DMS79 treated with DMSO at 0.1 percent for 48 hours (cell line): ENCODE measurements at regions not wholly inside any gene's neighbourhood (a gene's known extent, or its start where the extent isn't known, plus 50 kb on each side); places are given as distances from the start of the nearest gene placed in this dataset.

Source experiments
- DNase-seq: peaks from one replicate; lab custom pipeline; 2025; lab: John Stamatoyannopoulos, UW

DNA sequence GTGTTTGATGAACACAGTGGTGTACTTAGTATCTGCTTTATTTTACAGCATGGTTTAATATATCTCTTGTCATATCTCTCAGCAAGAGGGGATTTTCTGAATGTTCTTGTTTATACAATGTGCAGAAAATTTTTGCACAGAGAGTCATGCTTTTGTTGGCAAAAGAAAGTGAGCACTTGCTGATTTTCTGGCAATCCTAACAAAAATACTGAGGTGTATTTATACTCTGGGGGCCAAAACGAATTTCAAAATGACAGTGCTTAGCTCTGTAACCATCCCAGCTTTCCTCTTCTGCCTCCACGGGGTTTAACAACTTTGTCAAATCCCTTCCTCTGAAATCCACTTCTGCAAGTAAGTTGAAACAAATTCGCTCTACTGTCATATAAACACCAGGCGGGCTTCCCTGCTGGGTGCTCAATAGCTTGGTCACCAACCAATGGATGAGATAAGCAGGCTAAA is 169.2 kb downstream of the NOC3L start:
- DNase-seq, result no peak

DNA sequence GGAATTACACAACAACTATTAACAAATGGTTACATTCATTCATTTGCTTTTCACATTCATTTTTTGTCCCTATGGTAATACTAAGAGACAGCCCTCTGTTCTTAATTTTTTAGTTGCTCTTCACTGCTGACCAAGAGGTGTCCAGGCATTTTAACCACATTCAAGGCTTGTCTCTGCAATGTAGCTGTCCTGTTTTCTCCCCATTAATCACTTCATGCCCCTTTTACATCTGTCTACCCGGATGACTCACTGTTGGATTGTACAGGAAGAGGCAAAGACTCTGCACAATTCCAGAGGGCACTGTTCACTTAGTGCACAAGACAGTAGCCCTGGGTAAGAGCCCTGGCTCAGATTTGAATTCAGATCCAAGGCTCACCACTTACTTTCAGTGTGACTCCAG is 168.5 kb downstream of the NOC3L start:
- no peak for DNase-seq

DNA sequence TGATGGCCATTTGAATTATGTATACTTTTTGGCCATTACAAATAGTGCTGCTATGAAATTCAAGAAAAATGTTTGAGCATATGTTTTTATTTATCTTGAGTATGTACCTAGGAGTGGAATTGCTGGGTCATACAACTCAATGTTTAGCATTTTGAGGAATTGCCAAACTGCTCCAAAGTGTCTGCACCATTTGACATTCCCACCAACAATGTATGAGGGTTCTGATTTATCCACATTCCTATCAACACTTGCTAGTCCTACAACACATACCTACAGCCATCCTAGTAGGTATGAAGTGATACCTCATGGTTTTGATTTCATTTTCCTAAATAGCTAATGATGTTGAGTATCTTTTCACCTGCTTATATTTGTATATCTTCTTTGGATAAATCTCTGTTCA is 165.5 kb downstream of the NOC3L start:
- DNase-seq, result no peak

DNA sequence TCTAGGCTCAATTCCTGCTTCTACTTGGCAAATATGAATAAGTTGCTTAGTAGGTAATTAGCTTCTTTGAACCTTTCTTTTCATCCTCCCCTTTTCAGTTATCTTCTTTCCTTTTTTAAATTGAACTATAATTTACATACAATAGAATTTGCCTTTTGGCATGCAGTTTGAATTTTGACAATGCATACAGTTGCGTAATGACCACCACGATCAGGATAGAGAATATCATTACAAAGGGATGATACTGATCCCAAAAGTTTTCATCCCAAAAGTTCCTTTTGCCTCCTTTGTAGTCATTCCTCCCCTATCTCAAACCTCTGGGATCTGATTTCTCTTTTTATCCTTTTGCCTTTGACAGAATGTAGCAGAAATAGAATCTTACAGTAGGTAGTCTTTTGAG is 164.4 kb downstream of the NOC3L start:
- DNase-seq, result no peak

DNA sequence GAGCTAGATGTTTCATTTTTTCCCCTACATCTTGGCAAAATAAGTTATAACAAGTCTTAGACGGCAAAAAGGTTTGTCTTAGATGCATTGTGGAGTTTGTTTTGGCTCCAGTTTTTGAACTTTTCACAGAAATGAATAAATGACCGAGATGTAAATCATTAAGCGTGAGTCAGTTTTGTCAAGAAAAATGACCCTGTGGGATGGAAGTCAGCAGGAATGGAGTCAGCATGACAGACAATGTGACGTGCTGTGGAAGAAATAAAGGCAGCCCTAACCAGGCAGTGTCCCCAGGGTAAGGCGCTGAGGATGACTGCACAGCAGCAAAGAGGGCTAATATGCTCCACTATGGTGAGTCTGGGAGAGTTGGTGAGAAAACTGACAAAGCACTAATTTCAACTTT is 163.2 kb downstream of the NOC3L start:
- DNase-seq, result no peak

DNA sequence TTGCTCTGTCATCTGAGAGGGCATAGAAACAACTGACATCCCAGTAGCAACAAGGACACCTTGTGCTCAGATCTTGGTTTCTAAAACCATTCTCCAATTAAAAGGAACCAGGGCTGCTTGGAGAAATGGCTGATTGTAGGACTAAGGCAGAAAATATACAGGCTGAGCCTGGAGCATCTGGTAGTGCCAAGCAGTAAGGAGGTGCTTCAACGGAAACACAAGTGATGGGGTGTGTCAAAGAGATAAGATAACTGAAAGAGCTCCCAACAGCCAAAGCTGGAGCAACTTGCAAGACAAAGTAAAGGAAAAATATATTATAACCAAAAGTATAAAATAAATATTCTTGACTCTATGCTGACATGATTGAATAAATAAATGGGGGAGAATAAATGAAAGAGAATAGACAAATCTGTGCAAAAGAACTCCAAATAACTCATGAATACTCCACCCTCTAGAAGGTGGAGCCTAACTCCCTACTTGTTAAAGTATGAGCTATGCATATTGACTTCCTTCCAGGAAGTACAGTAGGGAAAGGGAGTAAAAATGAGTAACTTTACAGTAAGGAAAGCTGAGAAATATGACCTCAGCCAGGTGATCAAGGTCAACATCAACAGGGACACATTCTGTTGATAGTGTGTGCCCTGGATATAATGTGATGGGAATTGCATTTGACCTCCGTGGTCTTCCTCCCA is 162.4 kb downstream of the NOC3L start:
- DNase-seq, result no peak

DNA sequence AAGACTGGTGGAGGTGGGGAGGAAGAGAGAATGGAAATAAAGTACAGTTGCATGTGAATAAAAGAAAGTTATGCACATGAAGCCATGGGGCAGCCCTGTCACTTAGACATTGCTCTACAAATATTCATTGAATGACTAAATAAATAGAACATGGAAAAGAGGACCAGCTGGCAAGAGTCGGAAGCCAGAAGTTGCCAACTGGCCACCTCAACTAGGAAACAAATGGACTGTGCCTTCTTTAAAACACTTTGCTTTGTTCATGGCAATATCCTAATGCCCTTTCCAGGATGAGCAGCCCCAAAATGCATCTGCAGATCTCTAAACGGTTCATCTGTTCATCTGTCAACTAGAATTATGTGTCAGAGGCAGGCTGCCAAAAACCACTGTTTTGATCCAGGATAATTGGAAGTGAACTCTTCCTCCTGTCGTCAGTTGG is 157.3 kb downstream of the NOC3L start:
- no peak for DNase-seq

DNA sequence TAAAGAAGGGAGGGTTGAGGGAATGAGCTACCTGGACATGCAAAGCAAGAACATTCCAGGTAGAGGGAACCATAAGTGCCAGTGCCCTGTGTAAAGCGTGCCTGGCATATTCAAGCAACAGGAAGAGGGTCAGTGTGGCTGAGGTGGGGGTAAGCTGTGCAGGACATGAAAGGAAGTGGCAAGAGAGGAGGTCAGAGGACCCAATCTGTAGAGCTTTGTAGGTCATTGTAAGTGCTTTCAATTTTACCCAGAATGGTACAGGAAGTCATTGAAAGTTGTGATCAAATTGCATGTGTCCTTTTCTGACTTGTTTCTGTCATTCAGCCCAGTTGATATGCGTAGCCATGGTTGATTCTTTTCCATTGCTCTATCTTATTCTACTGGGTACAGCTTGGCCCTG is 156.6 kb downstream of the NOC3L start:
- DNase-seq, result no peak

DNA sequence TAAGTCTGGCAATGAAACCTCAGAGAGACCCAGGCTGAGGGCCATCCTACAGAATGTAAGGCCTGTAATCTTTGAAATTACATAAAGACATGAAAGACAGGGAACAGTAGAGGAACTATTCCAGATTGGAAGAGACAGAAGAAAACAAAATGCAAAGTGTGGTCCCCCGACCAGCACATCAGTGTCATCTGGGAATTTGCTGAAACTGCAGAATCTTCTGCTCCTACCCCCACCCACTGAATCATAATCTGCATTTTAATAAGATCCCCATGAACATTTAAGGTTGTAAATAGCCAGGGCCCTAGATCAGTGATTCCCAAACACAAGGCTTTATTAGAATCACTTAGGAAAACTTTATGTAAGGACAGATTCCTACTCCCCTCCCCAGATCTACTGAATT is 154.4 kb downstream of the NOC3L start:
- no peak for DNase-seq

DNA sequence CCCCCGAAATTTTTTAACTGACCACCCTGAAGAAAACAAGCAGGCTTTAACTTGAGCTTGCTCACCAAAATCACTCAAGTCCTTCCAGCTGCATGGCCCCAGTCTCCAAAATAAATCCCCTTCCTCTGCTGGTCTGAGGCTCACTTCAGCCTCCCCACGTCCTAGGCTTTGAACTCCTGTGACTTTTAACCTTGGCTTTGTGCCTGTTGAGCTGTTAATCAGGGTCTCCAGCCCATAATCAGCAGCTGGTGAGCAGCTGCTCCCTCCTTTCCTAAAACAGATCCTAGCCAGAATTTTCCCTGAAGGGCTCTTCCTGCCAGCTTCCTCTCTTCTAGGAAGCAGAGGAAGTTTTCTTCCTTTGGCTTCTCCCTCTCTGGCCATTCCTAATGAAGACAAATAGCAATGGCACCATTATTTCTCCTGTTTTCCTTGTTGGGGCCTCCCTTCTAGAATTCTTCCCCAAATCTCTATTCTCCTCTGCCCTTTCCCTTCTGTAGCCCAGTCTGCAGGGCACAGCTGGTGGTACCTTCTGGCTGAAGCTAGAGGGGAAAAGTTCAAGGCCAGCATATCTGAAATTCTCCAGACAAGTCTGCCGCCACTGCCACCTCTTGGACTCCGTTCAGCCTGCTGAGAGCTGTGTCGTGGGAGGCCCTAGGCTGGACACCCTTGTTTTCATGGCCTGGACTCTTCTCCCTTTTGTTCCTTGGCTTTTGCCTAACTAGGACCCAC is 152.1 kb downstream of the NOC3L start:
- DNase-seq, result no peak

DNA sequence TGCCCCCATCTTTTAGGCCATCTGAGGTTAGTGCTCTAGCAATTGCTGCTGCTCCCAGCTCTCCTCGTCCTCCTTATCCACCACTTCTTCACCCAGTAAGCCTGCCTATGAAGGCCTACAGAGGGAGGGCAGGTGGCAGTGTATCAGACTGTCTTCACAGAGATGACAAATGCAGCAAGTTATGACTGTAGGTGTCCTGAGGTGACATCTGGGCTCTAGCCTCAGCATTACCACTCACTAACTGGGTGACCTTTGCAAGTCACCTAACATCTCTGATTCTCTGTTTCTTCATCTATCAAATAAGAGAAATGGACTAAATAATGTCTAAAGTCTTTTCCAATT is 151.6 kb downstream of the NOC3L start:
- DNase-seq, result no peak

DNA sequence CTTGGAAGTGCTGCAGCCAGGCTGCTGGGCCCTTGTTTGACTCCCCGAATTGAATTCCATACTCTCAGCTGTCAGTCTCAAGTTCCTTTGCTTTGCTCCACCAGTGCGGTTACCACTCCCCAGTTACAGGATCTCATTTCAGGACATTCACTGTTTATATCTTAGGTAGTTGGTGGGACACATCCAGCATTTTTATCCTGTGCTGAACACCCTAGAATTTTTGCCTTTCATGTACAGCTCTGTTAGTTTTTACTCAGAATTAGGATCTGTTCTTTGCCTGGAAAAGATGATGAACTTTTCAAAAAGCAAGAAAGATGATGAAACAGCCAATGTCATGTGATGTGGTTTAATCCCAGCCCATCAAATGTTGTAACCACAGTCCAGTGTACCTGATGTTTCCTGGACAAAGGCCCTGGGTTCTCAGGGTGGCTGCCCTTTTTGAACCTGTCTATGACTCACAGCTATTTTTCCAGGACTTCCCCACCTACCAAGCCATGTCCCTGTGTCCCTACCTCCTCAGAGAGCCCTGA is 149.7 kb downstream of the NOC3L start:
- DNase-seq, result no peak

DNA sequence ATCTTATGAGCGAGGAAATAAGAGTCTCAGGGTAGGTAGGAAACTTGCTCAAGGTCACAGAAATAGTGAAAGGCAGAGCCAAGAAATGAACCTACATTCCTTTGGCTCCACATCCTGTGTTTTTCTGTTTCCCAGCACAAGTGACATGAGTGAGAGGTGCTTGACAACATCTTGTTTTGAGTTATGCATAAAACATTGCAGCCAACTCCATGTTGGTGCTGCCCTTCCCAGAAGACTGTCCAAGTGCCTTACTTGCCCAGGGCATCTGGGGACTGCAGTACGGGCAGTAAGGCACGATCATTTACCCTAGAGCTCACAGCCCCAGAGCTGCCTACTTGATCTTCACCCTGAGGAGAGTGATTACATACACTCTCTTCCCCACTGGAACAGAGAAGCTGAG is 148.8 kb downstream of the NOC3L start:
- DNase-seq, result no peak

DNA sequence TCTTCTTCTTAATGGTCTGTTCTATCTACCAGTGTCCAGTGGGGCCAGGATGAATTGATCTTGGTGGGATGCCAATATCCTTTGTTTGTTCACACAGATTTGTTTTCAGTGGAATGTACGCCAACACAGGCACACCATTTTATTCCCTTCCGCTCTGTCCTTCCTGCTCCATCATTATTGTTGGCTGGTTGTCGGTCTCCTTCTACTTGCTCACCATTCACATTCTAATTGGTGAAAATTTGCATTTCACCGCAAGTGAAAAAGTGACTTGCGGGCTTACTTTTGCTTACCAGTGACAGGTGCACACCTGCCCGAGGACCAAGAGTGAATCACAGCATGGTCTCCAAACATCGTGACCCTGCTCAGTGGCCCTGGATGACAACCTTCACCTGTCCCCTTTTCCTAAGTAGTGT is 148.3 kb downstream of the NOC3L start:
- no peak for DNase-seq

DNA sequence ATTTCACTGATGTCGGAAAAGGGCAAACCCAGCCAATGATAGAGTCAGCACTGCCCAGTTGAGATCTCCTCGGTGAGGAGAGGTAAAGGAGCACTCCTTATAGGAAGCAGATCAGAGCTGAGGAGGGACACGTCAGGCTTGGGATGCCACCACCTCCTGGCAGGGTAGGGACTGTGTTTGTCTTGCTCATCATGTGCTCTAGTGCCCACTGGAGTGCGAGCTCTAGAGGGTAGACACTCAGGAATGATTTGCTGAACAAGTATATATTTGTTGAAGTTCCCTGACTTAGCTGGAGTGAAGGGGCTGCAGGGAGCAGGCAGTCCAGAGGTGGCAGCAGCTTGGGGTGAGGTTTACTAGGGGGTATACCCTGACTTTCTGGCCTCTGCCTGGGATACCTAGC is 146.5 kb downstream of the NOC3L start:
- DNase-seq, result no peak

DNA sequence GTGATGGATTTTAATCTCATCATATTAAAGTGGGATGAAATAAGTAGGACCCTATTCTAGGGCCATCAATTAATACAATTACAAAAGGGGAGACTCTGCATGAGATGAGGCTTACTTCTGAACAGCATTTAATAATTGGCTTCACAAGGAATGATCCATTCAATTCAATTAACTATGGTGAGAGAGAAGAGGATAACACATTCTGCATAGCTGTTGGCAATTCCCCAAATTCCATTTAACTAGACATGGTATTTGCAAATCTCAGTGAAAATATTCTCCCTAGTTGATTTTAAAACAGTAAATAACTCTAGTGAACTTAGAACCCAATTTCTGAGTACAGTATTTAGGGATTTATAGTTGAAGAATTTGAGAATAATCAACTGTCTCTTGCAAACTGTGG is 145.3 kb downstream of the NOC3L start:
- no peak for DNase-seq

DNA sequence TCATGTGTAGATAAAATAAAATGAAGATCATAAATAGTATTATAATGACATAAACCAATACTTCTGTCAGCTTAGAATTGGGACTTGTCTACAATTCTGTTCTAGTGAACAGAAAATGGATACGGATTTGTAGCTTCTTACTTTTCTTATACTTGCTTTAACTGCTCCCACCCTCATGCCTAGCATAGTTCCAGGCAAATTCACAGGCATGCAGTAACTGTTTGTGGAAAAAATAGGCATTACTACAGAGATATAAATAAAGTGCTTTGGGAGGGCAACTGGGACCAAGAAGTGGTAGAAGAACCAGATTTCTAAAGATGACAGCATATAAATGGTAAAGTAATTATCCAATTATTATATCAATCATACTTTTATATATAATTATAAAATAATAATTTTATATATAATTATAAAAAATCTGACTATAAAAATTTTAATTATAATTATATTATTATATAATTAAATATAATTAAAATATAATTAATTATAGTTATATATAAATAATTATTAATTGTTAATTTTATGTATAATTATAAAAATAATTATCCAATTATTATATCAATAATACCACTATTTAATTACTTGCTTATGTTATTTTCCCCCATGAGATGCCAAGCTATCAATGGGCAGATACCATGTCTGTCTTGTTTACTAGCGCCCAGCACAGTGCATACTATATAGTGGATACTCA is 144.1 kb downstream of the NOC3L start:
- no peak for DNase-seq

DNA sequence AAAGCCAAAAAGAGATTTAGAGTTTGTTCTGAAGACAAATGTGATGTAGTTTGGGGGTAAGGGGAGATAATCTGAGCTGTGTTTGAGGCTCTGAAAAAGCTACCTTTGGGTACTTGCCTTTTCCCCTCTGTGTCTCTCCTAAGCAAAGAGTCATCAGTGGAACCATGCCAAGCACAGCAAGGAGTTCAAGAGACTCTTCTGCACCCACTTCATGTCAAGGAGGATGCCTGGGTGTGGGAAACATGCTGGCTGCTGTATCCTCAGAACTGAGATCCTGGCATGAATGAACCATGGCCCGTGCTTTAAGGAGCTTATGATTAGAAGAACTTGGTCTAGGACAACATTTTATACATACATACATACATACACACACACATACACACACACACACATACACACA is 142.9 kb downstream of the NOC3L start:
- peak; percentile 68 for DNase-seq

DNA sequence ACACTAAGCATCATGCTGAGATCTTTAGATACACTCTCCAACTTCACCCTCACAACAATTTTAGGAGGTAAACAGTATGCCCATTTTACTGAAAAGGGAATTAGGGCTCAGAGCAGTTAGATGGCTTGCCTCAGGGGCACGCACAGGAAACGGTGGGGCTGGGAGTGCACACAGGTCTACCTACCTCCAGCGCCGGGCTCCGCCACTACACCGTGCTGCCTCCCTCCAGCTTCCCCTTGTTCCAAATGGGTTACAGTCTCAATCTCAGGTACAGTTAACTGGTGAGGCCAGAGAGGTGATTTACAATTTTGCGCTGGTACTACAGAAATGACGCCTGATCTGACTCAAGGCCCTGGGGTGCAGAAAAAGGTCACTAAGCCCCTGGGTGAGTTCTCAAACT is 142.0 kb downstream of the NOC3L start:
- no peak for DNase-seq

DNA sequence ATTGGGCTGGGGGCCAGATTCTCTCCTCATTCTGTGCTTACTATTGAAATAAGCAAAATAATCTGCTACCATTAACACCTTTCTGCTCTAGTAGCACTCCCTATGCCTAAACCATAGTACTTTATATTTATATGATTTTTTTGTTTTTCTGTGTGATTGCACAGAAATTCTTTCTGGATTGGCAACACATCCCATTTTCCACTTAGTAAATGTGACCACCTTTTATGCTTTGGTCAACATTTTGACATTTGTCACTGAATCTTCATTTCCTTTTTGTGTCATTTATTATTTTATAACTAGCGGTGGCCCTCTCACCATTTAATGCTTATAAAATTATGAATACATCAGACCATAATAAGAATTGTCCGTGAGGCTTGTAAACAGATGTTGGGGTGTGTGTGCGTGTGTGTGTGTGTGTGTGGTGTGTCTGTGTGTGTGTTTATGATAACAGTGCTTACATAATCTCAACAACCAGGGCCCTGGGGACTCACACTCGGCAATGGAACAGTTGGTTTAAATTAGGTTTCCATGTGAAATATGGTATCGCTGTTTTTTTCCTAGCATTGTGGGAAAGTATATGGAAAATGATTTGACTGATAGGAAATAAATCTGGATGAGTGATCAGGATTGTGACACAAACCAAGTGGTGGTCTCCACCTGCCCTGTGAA is 138.9 kb downstream of the NOC3L start:
- DNase-seq, result no peak

DNA sequence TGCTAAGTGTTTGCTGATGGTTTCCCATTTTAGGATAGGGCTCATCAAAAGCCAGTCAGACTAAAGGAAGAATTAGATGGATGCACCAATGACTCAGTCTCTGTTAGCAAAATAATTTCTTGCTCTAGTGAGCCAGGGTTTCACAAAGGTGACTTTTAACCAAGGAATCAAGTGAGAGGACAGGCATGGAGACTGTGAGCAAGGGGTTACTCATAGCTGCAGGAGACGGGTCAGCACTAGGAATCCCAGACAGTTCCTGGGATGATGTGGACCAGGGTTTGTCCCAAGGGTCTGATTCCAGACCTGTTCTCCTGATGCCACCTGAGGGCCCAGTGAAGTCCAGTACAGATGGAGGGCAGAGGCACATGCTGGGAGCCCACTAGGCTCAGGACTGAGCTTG is 138.1 kb downstream of the NOC3L start:
- no peak for DNase-seq

DNA sequence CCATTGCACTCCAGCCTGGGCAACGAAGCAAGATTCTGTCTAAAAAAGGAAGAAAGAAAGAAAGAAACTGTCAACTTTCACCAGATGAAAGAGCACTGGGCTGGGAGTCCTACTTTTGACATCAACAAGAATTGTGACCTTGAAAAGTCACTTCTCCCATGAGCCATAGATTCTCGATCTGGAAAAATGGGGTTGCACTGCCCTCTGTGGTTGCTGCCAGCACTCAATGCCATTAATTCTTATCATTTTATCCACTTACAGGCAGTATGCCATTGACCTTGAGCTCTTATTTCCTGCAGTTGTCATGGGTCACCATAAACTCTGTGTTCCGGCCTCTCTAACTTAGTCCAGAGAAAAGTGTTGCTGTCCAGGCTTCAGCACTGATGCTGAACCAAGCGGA is 137.2 kb downstream of the NOC3L start:
- DNase-seq, result no peak
